ENCODE measurements at regions not wholly inside any gene's neighbourhood (a gene's known extent, or its start where the extent isn't known, plus 50 kb on each side); places are given as distances from the start of the nearest gene placed in this dataset.
A peak's percentile ranks its signal among the peaks of the same experiment; 100 is the strongest.
"Not testable (repeated sequence)": the region's sequence is repeated elsewhere in the genome, so short reads cannot be mapped to it uniquely, and the experiment has no call there.

GRCh38 chr11:112617977-112618826, 343.0 kb upstream of the NCAM1 start:
- TF ChIP-seq CTCF (IDR thresholded peaks at IDR 0.05) (no peak), POLR2A (IDR thresholded peaks at IDR 0.05) (no peak)
- H3K9me3 ChIP-seq, result no peaks in the 10 kb centered on the region
- intact Hi-C loops (cut with DNase I; ENCODE audit: low total_unique reads), result no loop called here
- no peak for DNase-seq
- no peak overlapping the region for H3K4me3 ChIP-seq
- no peak overlapping the region for H3K27ac ChIP-seq
- no peaks in the 10 kb centered on the region for H3K36me3 ChIP-seq
- peaks cover 4 to 5% of the 10 kb centered on the region in 2 donors for H3K4me1 ChIP-seq
- no peaks in the 10 kb centered on the region for H3K27me3 ChIP-seq

- intact Hi-C loops (cut with DNase I; ENCODE audit: low total_unique reads), result no loop called here
- TF ChIP-seq POLR2A (IDR thresholded peaks at IDR 0.05) (no peak), CTCF (IDR thresholded peaks at IDR 0.05) (no peak)
- DNase-seq, result no peak
- no peak overlapping the region for H3K27ac ChIP-seq
- no peaks in the 10 kb centered on the region for H3K9me3 ChIP-seq
- peaks cover 0 to 8% of the 10 kb centered on the region in 2 donors for H3K4me1 ChIP-seq
- H3K27me3 ChIP-seq, result no peaks in the 10 kb centered on the region
- H3K36me3 ChIP-seq, result no peaks in the 10 kb centered on the region
- no peak overlapping the region for H3K4me3 ChIP-seq
Measured at GRCh38 chr11:112619106-112619505, 342.1 kb upstream of the NCAM1 start.

GRCh38 chr11:112620621-112621394, 340.4 kb upstream of the NCAM1 start:
- H3K9me3 ChIP-seq, result no peaks in the 10 kb centered on the region
- no peak for TF ChIP-seq POLR2A (IDR thresholded peaks at IDR 0.05)
- TF ChIP-seq CTCF (IDR thresholded peaks at IDR 0.05), result no peak
- H3K36me3 ChIP-seq, result no peaks in the 10 kb centered on the region
- intact Hi-C loops (cut with DNase I; ENCODE audit: low total_unique reads), result no loop called here
- no peak overlapping the region for H3K4me3 ChIP-seq
- peaks cover 0 to 8% of the 10 kb centered on the region in 2 donors for H3K4me1 ChIP-seq
- no peak for DNase-seq
- H3K27ac ChIP-seq, result no peak overlapping the region
- no peaks in the 10 kb centered on the region for H3K27me3 ChIP-seq

GRCh38 chr11:112623057-112623456, 338.2 kb upstream of the NCAM1 start:
- TF ChIP-seq POLR2A (IDR thresholded peaks at IDR 0.05), result no peak
- TF ChIP-seq CTCF (IDR thresholded peaks at IDR 0.05), result no peak
- intact Hi-C loops (cut with DNase I; ENCODE audit: low total_unique reads), result no loop called here
- no peaks in the 10 kb centered on the region for H3K36me3 ChIP-seq
- peak overlapping the region; percentile 69 to 81 for H3K27ac ChIP-seq
- H3K4me1 ChIP-seq, result peaks cover 0 to 8% of the 10 kb centered on the region in 2 donors
- H3K4me3 ChIP-seq, result no peak overlapping the region
- no peaks in the 10 kb centered on the region for H3K9me3 ChIP-seq
- no peak for DNase-seq
- no peaks in the 10 kb centered on the region for H3K27me3 ChIP-seq

DNA sequence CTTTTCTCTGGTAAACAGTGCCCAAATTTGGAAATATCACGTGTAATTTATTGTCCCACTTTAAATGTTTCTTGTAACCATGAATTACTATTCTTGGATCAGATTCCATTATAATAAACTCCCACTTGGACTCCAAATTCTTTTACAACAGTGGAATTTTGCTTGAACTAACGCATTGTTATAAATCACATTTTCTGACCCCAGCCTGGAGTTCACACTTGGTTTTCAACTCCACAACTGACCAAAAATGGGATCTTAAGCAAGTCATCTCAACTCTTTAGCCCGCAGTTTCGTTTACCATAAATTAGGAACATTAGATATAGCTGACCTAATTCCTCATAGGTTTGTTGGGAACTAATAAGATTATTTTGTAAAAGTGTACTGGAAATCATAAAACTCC, 336.8 kb upstream of the NCAM1 start:
- H3K36me3 ChIP-seq, result no peaks in the 10 kb centered on the region
- peaks cover 0 to 8% of the 10 kb centered on the region in 2 donors for H3K4me1 ChIP-seq
- no peaks in the 10 kb centered on the region for H3K9me3 ChIP-seq
- intact Hi-C loops (cut with DNase I; ENCODE audit: low total_unique reads), result no loop called here
- H3K27me3 ChIP-seq, result no peaks in the 10 kb centered on the region
- H3K27ac ChIP-seq, result peak overlapping the region; percentile 69 to 81
- TF ChIP-seq CTCF (IDR thresholded peaks at IDR 0.05) (no peak), POLR2A (IDR thresholded peaks at IDR 0.05) (no peak)
- no peak overlapping the region for H3K4me3 ChIP-seq
- DNase-seq, result no peak

- intact Hi-C loops (cut with DNase I; ENCODE audit: low total_unique reads); H3K27me3 ChIP-seq; H3K4me3 ChIP-seq; H3K4me1 ChIP-seq; H3K36me3 ChIP-seq; DNase-seq; H3K9me3 ChIP-seq: not testable (repeated sequence)
- H3K27ac ChIP-seq, result peak overlapping the region; percentile 69 to 81
Measured at GRCh38 chr11:112624971-112625370, 336.2 kb upstream of the NCAM1 start.
